ENCODE measurements at regions not wholly inside any gene's neighbourhood (a gene's known extent, or its start where the extent isn't known, plus 50 kb on each side); places are given as distances from the start of the nearest gene placed in this dataset.

DNA sequence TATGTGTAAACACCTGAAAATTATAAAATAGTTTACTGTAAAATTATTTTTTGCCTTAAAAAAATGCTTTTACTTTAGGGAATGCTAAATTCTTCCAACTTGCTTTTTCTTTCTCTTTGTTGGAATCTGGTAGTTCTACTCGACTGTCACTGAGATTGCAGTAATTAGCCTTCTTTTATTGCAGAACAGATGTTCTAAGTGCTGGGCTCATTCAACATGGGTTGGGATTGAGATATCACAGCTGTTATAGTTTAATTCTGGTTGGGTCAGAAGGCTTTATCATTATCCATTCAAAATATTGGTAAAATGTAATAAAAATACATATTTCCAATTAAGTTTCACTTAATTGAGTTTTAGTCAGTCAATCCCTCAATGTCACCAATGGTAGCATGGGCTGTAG lies 686.7 kb downstream of the CDH18 start:
- Mint-ChIP-seq H3K9me3 (ENCODE audit: unreplicated experiment) (peaks cover 2% of the 10 kb centered on the region), H3K36me3 (ENCODE audit: unreplicated experiment) (no peaks in the 10 kb centered on the region), H3K27me3 (ENCODE audit: unreplicated experiment) (no peaks in the 10 kb centered on the region), H3K4me3 (ENCODE audit: unreplicated experiment) (no peak overlapping the region), H3K4me1 (ENCODE audit: low read depth, unreplicated experiment) (peaks cover 1% of the 10 kb centered on the region), H3K27ac (ENCODE audit: unreplicated experiment) (no peak overlapping the region)
- DNase-seq = no peak
- no peak for TF ChIP-seq CTCF (IDR thresholded peaks at IDR 0.05; ENCODE audit: partially characterized antibody, unreplicated experiment)

DNA sequence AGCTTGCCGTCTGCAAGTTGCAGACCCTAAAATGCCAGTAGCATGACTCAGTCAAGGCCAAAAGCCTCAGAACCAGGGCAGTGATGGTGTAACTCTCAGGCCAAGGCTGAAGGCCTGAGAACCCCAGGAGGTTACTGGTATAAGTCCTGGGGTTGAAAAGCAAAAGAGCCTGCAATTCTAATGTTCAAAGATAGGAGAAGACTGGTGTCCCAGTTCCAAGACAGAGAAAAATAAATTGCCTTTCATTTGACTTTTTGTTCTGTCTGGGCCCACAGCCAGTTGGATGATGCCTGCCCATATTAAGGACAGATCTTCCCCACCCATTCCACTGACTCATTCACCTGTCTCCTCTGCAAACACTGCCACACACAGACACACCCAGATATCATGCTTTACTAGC lies 673.2 kb downstream of the CDH18 start:
- no peak overlapping the region for H3K27ac Mint-ChIP-seq (ENCODE audit: unreplicated experiment)

DNA sequence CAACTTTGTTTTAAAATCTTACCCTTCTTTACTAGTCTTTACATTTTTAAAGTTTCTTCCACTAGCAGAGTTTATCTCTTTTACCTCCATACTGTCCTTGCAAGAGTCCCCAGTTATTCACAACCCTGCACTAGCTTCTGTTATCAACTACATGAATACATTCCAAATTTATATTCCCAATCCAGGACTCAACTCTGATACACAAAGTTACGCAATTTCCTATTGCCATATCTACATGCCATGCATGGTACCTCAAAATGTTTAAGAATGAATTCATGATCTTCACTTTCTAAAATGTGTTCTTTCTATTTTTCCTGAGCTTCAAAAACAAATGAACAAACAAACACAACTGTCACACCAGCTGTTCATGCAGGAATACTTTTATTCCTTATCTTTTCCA lies 668.7 kb downstream of the CDH18 start:
- Mint-ChIP-seq H3K9me3 (ENCODE audit: unreplicated experiment) (peaks cover under 1% of the 10 kb centered on the region), H3K27me3 (ENCODE audit: unreplicated experiment) (peaks cover 1% of the 10 kb centered on the region), H3K4me1 (ENCODE audit: low read depth, unreplicated experiment) (no peaks in the 10 kb centered on the region), H3K27ac (ENCODE audit: unreplicated experiment) (no peak overlapping the region), H3K4me3 (ENCODE audit: unreplicated experiment) (no peak overlapping the region), H3K36me3 (ENCODE audit: unreplicated experiment) (no peaks in the 10 kb centered on the region)
- DNase-seq = no peak
- TF ChIP-seq CTCF (IDR thresholded peaks at IDR 0.05; ENCODE audit: partially characterized antibody, unreplicated experiment) = no peak

More for the DNA sequence above, 673.2 kb downstream of the CDH18 start:
- H3K4me1 Mint-ChIP-seq (ENCODE audit: low read depth, unreplicated experiment) = no peaks in the 10 kb centered on the region
- peak; percentile 15 for TF ChIP-seq CTCF (IDR thresholded peaks at IDR 0.05; ENCODE audit: partially characterized antibody, unreplicated experiment)
- H3K4me3 Mint-ChIP-seq (ENCODE audit: unreplicated experiment) = no peak overlapping the region
- H3K9me3 Mint-ChIP-seq (ENCODE audit: unreplicated experiment) = peaks cover 5% of the 10 kb centered on the region
- DNase-seq = no peak
- H3K36me3 Mint-ChIP-seq (ENCODE audit: unreplicated experiment) = no peaks in the 10 kb centered on the region
- no peaks in the 10 kb centered on the region for H3K27me3 Mint-ChIP-seq (ENCODE audit: unreplicated experiment)

DNA sequence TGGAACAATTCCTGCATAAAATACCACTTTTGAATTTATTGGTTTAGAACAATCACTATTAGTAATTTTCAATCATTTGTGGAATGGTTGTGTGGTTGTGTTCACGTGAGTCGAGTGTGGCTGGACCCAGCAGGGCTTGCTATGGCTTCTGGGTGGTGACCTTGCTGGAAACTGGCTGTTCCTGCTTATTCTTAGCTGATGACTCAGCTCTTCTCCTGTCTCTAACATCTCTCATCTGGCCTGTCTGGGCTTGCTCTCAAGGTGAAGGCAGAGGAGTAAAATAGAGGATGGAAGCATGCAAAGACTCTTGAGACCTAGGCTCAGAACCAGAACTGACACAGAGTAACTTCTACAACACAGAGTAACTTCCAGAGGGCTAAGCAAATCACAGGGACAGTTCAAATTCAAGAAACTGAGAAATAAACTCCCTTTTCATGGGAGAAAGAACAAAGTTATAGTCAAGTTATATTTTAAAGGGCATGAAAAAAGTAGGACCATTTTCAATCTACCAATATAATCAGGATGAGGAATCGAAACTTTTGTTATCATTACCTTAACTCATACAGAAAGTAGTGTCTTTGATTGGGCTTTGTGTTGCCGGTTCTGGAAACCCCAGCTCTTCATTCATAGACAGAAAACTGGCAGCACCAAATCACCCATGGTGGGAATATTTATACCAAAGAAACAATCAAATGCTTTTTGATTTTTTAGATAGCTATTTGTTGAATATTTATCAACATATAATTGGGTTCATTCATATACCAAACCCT lies 665.1 kb downstream of the CDH18 start:
- no peak for DNase-seq
- H3K9me3 Mint-ChIP-seq (ENCODE audit: unreplicated experiment) = no peaks in the 10 kb centered on the region
- no peaks in the 10 kb centered on the region for H3K36me3 Mint-ChIP-seq (ENCODE audit: unreplicated experiment)
- H3K27ac Mint-ChIP-seq (ENCODE audit: unreplicated experiment) = no peak overlapping the region
- H3K4me1 Mint-ChIP-seq (ENCODE audit: low read depth, unreplicated experiment) = peaks cover 3% of the 10 kb centered on the region
- no peak for TF ChIP-seq CTCF (IDR thresholded peaks at IDR 0.05; ENCODE audit: partially characterized antibody, unreplicated experiment)
- peaks cover 1% of the 10 kb centered on the region for H3K27me3 Mint-ChIP-seq (ENCODE audit: unreplicated experiment)
- H3K4me3 Mint-ChIP-seq (ENCODE audit: unreplicated experiment) = no peak overlapping the region

DNA sequence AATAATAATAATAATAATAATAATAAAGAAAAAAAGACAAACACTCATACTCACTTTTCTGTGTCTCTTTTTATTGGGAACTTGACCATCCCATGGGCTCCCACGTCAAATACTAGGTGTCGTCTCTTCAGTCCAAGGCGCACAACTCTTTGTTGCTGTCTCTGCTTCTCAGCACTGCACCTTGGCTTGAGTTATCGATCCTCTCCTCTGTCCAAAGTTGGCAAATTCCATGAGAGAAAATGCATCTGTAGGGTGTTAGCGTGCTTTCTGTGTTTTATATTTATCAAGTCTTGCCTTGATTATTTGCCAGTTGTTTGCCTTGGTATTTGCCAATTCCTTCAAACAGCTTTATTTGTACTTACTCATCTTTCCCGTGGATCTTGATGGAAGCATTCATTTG lies 653.7 kb downstream of the CDH18 start:
- Mint-ChIP-seq H3K36me3 (ENCODE audit: unreplicated experiment) (no peaks in the 10 kb centered on the region), H3K9me3 (ENCODE audit: unreplicated experiment) (no peaks in the 10 kb centered on the region), H3K4me1 (ENCODE audit: low read depth, unreplicated experiment) (no peaks in the 10 kb centered on the region), H3K4me3 (ENCODE audit: unreplicated experiment) (no peak overlapping the region), H3K27ac (ENCODE audit: unreplicated experiment) (no peak overlapping the region), H3K27me3 (ENCODE audit: unreplicated experiment) (no peaks in the 10 kb centered on the region)
- no peak for TF ChIP-seq CTCF (IDR thresholded peaks at IDR 0.05; ENCODE audit: partially characterized antibody, unreplicated experiment)
- DNase-seq = no peak

All from glutamatergic neuron (in vitro differentiated cells).